ENCODE measurements at regions not wholly inside any gene's neighbourhood (a gene's known extent, or its start where the extent isn't known, plus 50 kb on each side); places are given as distances from the start of the nearest gene placed in this dataset.

DNA sequence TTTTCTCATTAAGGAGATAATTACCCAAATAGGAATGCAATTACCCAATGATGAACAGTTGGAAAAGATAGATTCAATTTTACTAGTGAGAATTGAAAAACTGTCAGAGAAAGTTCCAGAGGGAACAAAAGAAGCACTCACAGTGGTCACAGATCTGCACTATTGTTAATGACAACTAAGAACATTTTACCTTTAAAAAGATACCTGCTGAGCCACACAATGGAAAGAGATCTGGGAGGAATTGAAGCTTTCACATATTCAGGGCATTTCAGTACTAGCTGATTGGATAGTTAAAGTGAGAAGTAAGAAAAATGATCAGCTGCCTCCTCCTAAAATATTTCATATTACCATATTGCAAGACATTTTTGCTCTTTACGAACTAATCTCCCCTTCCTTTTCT, 1822.2 kb downstream of the STIM2 start:
- Histone ChIP-seq H3K4me2 (no peak overlapping the region), H3K4me1 (no peaks in the 10 kb centered on the region), H3K9me3 (no peaks in the 10 kb centered on the region), H3K4me3 (no peak overlapping the region), H3K27ac (no peak overlapping the region)
- no peak for TF ChIP-seq CHD2 (IDR thresholded peaks at IDR 0.05; ENCODE audit: low read length, partially characterized antibody)
- no peak for TF ChIP-seq PHF8 (IDR thresholded peaks at IDR 0.05; ENCODE audit: borderline replicate concordance, low read depth)
- TF ChIP-seq, protein P1, sequence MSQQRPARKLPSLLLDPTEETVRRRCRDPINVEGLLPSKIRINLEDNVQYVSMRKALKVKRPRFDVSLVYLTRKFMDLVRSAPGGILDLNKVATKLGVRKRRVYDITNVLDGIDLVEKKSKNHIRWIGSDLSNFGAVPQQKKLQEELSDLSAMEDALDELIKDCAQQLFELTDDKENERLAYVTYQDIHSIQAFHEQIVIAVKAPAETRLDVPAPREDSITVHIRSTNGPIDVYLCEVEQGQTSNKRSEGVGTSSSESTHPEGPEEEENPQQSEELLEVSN (IDR thresholded peaks at IDR 0.05; ENCODE audit: borderline replicate concordance, low read depth): no peak
- TF ChIP-seq HDAC2 (IDR thresholded peaks at IDR 0.05): no peak
- TF ChIP-seq KDM5A (IDR thresholded peaks at IDR 0.05): no peak
- TF ChIP-seq, protein P2, sequence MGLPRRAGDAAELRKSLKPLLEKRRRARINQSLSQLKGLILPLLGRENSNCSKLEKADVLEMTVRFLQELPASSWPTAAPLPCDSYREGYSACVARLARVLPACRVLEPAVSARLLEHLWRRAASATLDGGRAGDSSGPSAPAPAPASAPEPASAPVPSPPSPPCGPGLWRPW (IDR thresholded peaks at IDR 0.05): no peak
- TF ChIP-seq, protein P3, sequence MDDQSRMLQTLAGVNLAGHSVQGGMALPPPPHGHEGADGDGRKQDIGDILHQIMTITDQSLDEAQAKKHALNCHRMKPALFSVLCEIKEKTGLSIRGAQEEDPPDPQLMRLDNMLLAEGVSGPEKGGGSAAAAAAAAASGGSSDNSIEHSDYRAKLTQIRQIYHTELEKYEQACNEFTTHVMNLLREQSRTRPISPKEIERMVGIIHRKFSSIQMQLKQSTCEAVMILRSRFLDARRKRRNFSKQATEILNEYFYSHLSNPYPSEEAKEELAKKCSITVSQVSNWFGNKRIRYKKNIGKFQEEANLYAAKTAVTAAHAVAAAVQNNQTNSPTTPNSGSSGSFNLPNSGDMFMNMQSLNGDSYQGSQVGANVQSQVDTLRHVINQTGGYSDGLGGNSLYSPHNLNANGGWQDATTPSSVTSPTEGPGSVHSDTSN (IDR thresholded peaks at IDR 0.05): no peak
- TF ChIP-seq, protein P4, sequence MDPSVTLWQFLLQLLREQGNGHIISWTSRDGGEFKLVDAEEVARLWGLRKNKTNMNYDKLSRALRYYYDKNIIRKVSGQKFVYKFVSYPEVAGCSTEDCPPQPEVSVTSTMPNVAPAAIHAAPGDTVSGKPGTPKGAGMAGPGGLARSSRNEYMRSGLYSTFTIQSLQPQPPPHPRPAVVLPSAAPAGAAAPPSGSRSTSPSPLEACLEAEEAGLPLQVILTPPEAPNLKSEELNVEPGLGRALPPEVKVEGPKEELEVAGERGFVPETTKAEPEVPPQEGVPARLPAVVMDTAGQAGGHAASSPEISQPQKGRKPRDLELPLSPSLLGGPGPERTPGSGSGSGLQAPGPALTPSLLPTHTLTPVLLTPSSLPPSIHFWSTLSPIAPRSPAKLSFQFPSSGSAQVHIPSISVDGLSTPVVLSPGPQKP (IDR thresholded peaks at IDR 0.05; ENCODE audit: low read depth, low read length): no peak
- TF ChIP-seq RFX5 (IDR thresholded peaks at IDR 0.05): no peak
- no peak for TF ChIP-seq POLR2AphosphoS2 (conservative IDR thresholded peaks at IDR 0.05; ENCODE audit: low read length)
- TF ChIP-seq HOXA7 (CRISPR knock-in tag; IDR thresholded peaks at IDR 0.05): no peak
- FAIRE-seq (no peak), ATAC-seq (no peak), DNase-seq (ENCODE audit: low read depth in 1 of 2, low spot score in 1 of 2) (no peak)
- WGBS (ENCODE audit: missing lambda C conversion rate): 20% methylated on average over 1 of the region's 1 CpG
- ChIA-PET CTCF (interaction anchor here (0.7 kb wide), 1 partner anchor 40 kb away, joined by 3 read pairs; no protein-coding TSS in a partner anchor), POLR2A (no interaction called here)

DNA sequence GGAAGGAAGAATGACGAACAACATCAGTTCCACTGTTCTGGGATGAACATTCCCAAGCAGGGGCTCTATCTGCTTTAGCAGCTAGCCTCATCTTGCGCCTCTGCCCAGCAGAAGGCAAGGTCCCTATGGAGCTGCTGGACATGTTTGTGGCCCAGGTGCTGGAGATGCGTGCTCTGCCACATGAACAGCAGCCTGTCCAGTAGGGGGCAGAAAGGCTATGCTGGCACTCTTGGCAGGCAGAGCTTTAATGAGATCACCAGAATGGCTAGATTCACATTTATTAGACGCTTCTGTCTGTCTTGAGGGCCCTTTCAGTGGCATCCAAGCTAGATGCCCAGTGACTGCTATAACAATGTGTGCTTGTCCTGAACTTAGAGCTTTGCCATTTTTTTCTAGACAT, 1826.0 kb downstream of the STIM2 start:
- Histone ChIP-seq H3K4me2 (no peak overlapping the region), H3K9me3 (no peaks in the 10 kb centered on the region), H3K27ac (no peak overlapping the region), H3K4me3 (no peak overlapping the region), H3K4me1 (no peaks in the 10 kb centered on the region)
- ATAC-seq (peak; percentile 43 to 71; a peak in 2 of 6 replicates), FAIRE-seq (no peak), DNase-seq (ENCODE audit: low read depth in 1 of 2, low spot score in 1 of 2) (peak; percentile 3 to 33)
- TF ChIP-seq, protein P5, sequence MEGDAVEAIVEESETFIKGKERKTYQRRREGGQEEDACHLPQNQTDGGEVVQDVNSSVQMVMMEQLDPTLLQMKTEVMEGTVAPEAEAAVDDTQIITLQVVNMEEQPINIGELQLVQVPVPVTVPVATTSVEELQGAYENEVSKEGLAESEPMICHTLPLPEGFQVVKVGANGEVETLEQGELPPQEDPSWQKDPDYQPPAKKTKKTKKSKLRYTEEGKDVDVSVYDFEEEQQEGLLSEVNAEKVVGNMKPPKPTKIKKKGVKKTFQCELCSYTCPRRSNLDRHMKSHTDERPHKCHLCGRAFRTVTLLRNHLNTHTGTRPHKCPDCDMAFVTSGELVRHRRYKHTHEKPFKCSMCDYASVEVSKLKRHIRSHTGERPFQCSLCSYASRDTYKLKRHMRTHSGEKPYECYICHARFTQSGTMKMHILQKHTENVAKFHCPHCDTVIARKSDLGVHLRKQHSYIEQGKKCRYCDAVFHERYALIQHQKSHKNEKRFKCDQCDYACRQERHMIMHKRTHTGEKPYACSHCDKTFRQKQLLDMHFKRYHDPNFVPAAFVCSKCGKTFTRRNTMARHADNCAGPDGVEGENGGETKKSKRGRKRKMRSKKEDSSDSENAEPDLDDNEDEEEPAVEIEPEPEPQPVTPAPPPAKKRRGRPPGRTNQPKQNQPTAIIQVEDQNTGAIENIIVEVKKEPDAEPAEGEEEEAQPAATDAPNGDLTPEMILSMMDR (IDR thresholded peaks at IDR 0.05): 0 out of 3 replicates have a peak, but pooled peaks have one; percentile 8
- TF ChIP-seq PHF8 (IDR thresholded peaks at IDR 0.05; ENCODE audit: borderline replicate concordance, low read depth): no peak
- CTCF ChIA-PET: no interaction called here
- POLR2A ChIA-PET: no interaction called here
- 8% methylated on average over 4 of the region's 4 CpGs for WGBS (ENCODE audit: missing lambda C conversion rate)

DNA sequence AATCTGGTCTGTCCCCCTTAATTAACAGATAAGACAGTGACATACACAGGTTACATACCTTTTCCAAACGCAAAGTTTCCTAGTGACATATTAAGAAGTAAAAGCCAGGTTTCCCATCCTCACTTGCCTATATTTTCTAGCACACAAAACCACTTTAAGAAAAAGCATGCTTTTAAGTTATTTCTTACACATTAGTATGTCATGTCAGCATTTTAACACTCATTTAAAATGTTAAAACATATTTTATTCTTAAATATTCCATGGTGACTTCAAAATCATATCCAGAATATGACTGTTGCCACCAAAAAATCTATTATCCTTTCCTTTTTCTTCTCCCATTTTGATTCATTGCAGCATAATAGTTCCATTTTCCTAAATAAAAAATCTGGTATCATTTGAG, 1830.2 kb downstream of the STIM2 start:
- no peak for FAIRE-seq
- 11% methylated on average over 1 of the region's 1 CpG for WGBS (ENCODE audit: missing lambda C conversion rate)
- CTCF ChIA-PET: no interaction called here

More for the DNA sequence above, 1830.2 kb downstream of the STIM2 start:
- H3K4me1 ChIP-seq: no peaks in the 10 kb centered on the region
- no peak for ATAC-seq
- POLR2A ChIA-PET: no interaction called here
- H3K27ac ChIP-seq: no peak overlapping the region
- DNase-seq (ENCODE audit: low read depth in 1 of 2, low spot score in 1 of 2): no peak
- H3K4me2 ChIP-seq: no peak overlapping the region
- no peak overlapping the region for H3K4me3 ChIP-seq
- TF ChIP-seq, protein P2 (IDR thresholded peaks at IDR 0.05): no peak
- TF ChIP-seq JUNB (IDR thresholded peaks at IDR 0.05): no peak
- TF ChIP-seq, protein P3 (IDR thresholded peaks at IDR 0.05): no peak
- TF ChIP-seq MAFK (IDR thresholded peaks at IDR 0.05; ENCODE audit: partially characterized antibody): peak; percentile 45
- H3K9me3 ChIP-seq: no peaks in the 10 kb centered on the region
